HG03139 (cell line): ENCODE measurements at regions not wholly inside any gene's neighbourhood (a gene's known extent, or its start where the extent isn't known, plus 50 kb on each side); places are given as distances from the start of the nearest gene placed in this dataset.
"Not testable (repeated sequence)": the region's sequence is repeated elsewhere in the genome, so short reads cannot be mapped to it uniquely, and the experiment has no call there.

ENCODE experiments used
- ATAC-seq: cut with Tn5 transposase; IDR thresholded peaks from one replicate; pipeline ENCODE4 v1.9.1; 2021; ENCODE audit not compliant: unreplicated experiment

DNA sequence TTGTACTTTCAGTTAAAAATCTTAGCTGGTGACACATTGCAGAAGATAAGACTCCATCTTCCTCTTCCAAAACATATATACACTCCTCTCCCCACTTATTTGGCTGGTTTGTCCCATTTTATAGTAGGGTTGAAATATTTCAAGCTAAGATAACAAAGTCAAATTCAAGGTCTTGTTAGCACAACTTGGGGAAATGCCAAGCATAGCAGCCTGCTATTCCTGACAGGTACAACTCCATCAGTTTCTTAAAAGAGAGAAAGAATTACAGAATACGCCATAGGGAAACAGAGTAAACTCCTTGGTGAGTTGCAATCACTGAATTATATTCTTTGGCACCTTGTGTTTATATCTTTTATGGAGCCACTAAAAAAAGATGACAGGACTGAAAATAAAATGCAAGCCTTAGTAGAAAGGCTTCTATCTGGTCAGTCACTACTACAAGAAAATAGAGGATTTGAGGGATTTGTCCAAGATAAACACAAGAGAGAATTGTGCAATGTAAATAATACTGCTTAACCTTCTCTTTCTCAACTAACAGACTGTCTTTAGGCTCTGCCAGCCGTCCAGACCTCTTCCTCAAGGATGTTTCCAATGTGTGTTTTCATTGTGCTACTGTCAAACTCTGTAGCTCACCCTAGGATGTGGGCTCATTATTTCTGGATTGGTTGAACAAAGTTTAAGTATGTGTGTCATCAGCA is 170.3 kb downstream of the VEGFC start:
- ATAC-seq, result no peak

DNA sequence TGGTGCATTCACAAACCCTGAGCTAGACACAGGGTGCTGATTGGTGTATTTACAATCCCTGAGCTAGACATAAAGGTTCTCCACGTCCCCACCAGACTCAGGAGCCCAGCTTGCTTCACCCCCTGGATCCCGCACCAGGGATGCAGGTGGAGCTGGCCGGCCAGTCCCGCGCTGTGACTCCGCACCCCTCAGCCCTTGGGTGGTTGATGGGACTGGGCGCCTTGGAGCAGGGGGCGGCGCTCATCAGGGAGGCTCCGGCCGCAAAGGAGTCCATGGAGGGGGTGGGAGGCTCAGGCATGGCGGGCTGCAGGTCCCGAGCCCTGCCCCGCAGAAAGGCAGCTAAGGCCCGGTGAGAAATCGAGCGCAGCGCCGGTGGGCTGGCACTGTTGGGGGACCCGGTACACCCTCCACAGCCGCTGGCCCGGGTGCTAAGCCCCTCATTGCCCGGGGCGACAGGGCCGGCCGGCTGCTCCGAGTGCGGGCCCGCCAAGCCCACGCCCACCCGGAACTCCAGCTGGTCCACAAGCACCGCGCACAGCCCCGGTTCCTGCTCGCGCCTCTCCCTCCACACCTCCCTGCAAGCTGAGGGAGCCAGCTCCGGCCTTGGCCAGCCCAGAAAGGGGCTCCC is 167.6 kb downstream of the VEGFC start:
- ATAC-seq, result not testable (repeated sequence)

DNA sequence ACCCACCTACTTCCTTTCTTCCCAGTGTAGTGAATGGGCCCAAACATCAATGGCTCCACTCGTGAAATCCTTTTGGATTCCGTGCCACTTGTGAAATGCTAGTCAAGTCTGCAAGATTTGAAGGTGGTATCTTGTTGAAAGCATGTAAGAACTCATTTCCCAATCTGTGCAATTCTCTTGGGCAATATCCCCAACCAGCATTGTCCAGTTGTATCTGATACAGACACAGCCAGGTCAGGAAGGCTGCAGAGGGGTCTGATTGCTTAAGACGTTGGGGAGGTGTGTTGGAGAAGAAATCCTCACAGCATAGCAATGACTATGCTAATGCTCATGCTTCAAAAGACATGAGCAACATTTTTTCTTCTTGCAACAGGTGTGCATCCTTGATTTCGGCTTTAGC is 164.8 kb downstream of the VEGFC start:
- ATAC-seq, result no peak

DNA sequence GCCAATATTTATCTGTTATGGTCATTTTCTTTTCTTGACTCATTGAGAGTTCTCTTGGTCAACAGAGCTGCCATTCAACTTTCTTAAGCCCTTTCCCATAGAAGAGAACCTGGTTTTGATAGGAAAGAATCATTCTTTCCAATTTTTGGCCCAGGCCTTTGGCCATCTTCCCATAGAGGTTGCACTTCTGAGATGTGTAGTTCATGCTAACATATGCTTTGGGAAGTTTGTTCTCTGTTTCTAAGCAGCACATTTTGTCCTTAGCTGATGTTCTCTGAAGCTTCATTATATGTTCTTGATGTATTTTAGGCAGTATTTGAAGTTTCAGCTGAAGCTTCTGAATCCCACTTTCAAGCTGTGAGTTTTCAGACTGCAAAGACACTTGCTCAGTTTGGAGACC is 161.1 kb downstream of the VEGFC start:
- ATAC-seq, result no peak
